HEK293 (cell line): ENCODE measurements at regions not wholly inside any gene's neighbourhood (a gene's known extent, or its start where the extent isn't known, plus 50 kb on each side); places are given as distances from the start of the nearest gene placed in this dataset.

Experiments
- CTCF ChIA-PET: fragments of 350-600 bp; formaldehyde crosslinking; extraction: SDS; loops from one replicate; lab custom pipeline; 2021; ENCODE audit warnings: antibody characterized with exemption; lab: Yijun Ruan, JAX
- POLR2A ChIA-PET: fragments of 300-600 bp; formaldehyde crosslinking; extraction: SDS; loops from one replicate; lab custom pipeline; 2020; ENCODE audit warnings: antibody characterized with exemption, inconsistent platforms; lab: Yijun Ruan, JAX
- H3K27ac ChIP-seq: fragments of 200-500 bp; sonication (Bioruptor generic); 2 replicates; pipeline ENCODE4 v1.5.1; 2014; ENCODE audit warnings: low read depth, low read length, control low read depth, inconsistent platforms; ENCODE audit errors: extremely low read depth
- H3K36me3 ChIP-seq, 2 experiments: fragments of 200-500 bp in 1 of 2; sonication (Bioruptor generic) in 1 of 2; 1 replicate in 1 of 2; 2 replicates in 1 of 2; pipeline ENCODE4 v1.5.1; 2014 to 2017; ENCODE audit warnings: inconsistent platforms in 2 of 2, low read length in 2 of 2; ENCODE audit not compliant: control insufficient read depth in 2 of 2, insufficient read depth in 1 of 2
- H3K4me1 ChIP-seq: fragments of 200-500 bp; sonication (Bioruptor generic); 2 replicates; pipeline ENCODE4 v1.5.1; 2014; ENCODE audit warnings: mild to moderate bottlenecking, low read length, inconsistent platforms; ENCODE audit not compliant: control insufficient read depth, insufficient read depth
- H3K4me3 ChIP-seq: 2 replicates; pipeline ENCODE4 v1.5.1; 2011; ENCODE audit warnings: low read depth, mild to moderate bottlenecking, control low read depth, low read length, moderate library complexity
- H3K9me3 ChIP-seq: fragments of 200-500 bp; sonication (Bioruptor generic); 2 replicates; pipeline ENCODE4 v1.5.1; 2014; ENCODE audit warnings: low read depth, low read length, inconsistent platforms; ENCODE audit not compliant: control insufficient read depth, insufficient read depth
- HOXA7 ChIP-seq: sonication (generic); formaldehyde crosslinking; IDR thresholded peaks from 2 replicates; pipeline ENCODE4 v1.8.1; 2022; ENCODE audit warnings: missing genetic modification reagents, borderline replicate concordance
- KLF16 ChIP-seq: fragments of 450-650 bp; formaldehyde crosslinking; IDR thresholded peaks from 2 replicates; pipeline ENCODE4 v1.5.1; 2017; ENCODE audit warnings: missing biosample characterization, missing genetic modification characterization
- KLF9 ChIP-seq: fragments of 450-650 bp; formaldehyde crosslinking; IDR thresholded peaks from 2 replicates; pipeline ENCODE4 v1.5.1; 2016; ENCODE audit warnings: missing biosample characterization, missing genetic modification characterization, low read depth
- MEIS1 ChIP-seq: sonication (generic); formaldehyde crosslinking; IDR thresholded peaks from 2 replicates; pipeline ENCODE4 v1.8.1; 2022; ENCODE audit warnings: missing genetic modification reagents, mild to moderate bottlenecking, borderline replicate concordance
- OSR2 ChIP-seq: fragments of 450-650 bp; formaldehyde crosslinking; IDR thresholded peaks from 2 replicates; pipeline ENCODE4 v1.5.1; 2016; ENCODE audit warnings: missing biosample characterization, missing genetic modification characterization
- REST ChIP-seq: fragments of 450-650 bp; formaldehyde crosslinking; IDR thresholded peaks from 2 replicates; pipeline ENCODE4 v1.5.1; 2016; ENCODE audit warnings: missing biosample characterization, missing genetic modification characterization
- SCRT1 ChIP-seq: fragments of 450-650 bp; formaldehyde crosslinking; IDR thresholded peaks from 2 replicates; pipeline ENCODE4 v1.5.1; 2016; ENCODE audit warnings: missing biosample characterization, missing genetic modification characterization, borderline replicate concordance
- ZBTB48 ChIP-seq: fragments of 450-650 bp; formaldehyde crosslinking; IDR thresholded peaks from 2 replicates; pipeline ENCODE4 v1.5.1; 2016; ENCODE audit warnings: missing biosample characterization, missing genetic modification characterization
- ZFP41 ChIP-seq: fragments of 450-650 bp; formaldehyde crosslinking; IDR thresholded peaks from 2 replicates; pipeline ENCODE4 v1.5.1; 2016; ENCODE audit warnings: missing biosample characterization, missing genetic modification characterization, borderline replicate concordance
- ZNF23 ChIP-seq: fragments of 450-650 bp; formaldehyde crosslinking; IDR thresholded peaks from 2 replicates; pipeline ENCODE4 v1.5.1; 2016; ENCODE audit warnings: missing biosample characterization, missing genetic modification characterization, borderline replicate concordance
- ZNF24 ChIP-seq: fragments of 450-650 bp; formaldehyde crosslinking; IDR thresholded peaks from 2 replicates; pipeline ENCODE4 v1.5.1; 2016; ENCODE audit warnings: missing biosample characterization, missing genetic modification characterization
- ZNF266 ChIP-seq: fragments of 450-650 bp; formaldehyde crosslinking; IDR thresholded peaks from 2 replicates; pipeline ENCODE4 v1.5.1; 2016; ENCODE audit warnings: missing biosample characterization, missing genetic modification characterization, low read depth
- ZNF302 ChIP-seq: fragments of 450-650 bp; formaldehyde crosslinking; IDR thresholded peaks from 2 replicates; pipeline ENCODE4 v1.5.1; 2016; ENCODE audit warnings: missing biosample characterization, missing genetic modification characterization, low read depth
- ZNF398 ChIP-seq: fragments of 450-650 bp; formaldehyde crosslinking; IDR thresholded peaks from 2 replicates; pipeline ENCODE4 v1.5.1; 2017; ENCODE audit warnings: missing biosample characterization, missing genetic modification characterization
- ZNF426 ChIP-seq: fragments of 450-650 bp; formaldehyde crosslinking; IDR thresholded peaks from 2 replicates; pipeline ENCODE4 v1.5.1; 2017; ENCODE audit warnings: missing biosample characterization, missing genetic modification characterization, mild to moderate bottlenecking, inconsistent platforms, moderate library complexity
- ZNF488 ChIP-seq: fragments of 450-650 bp; formaldehyde crosslinking; IDR thresholded peaks from 2 replicates; pipeline ENCODE4 v1.5.1; 2016; ENCODE audit warnings: missing biosample characterization, missing genetic modification characterization
- ZNF518A ChIP-seq: fragments of 450-650 bp; formaldehyde crosslinking; conservative IDR thresholded peaks from 2 replicates; pipeline ENCODE4 v1.5.1; 2016; ENCODE audit warnings: low read depth, missing biosample characterization, missing genetic modification characterization
- ZNF521 ChIP-seq: fragments of 450-650 bp; formaldehyde crosslinking; IDR thresholded peaks from 2 replicates; pipeline ENCODE4 v1.5.1; 2017; ENCODE audit warnings: missing biosample characterization, mild to moderate bottlenecking, missing genetic modification characterization
- ZNF561 ChIP-seq: fragments of 450-650 bp; IDR thresholded peaks from 2 replicates; pipeline ENCODE4 v1.5.1; 2018; ENCODE audit warnings: missing biosample characterization, missing genetic modification characterization, borderline replicate concordance
- ZNF768 ChIP-seq: fragments of 450-650 bp; formaldehyde crosslinking; IDR thresholded peaks from 2 replicates; pipeline ENCODE4 v1.5.1; 2018; ENCODE audit warnings: missing biosample characterization, mild to moderate bottlenecking, missing genetic modification characterization
- ZNF843 ChIP-seq: fragments of 450-650 bp; formaldehyde crosslinking; IDR thresholded peaks from 2 replicates; pipeline ENCODE4 v1.5.1; 2016; ENCODE audit warnings: missing biosample characterization, missing genetic modification characterization
- ZSCAN30 ChIP-seq: fragments of 450-650 bp; IDR thresholded peaks from 2 replicates; pipeline ENCODE4 v1.5.1; 2018; ENCODE audit warnings: missing biosample characterization, mild to moderate bottlenecking, missing genetic modification characterization, moderate library complexity

GRCh38 chr4:144318797-144319196 is 178.3 kb upstream of the GYPA start (continued):
- no peak for TF ChIP-seq ZNF518A (tag by site-specific recombination)
- TF ChIP-seq ZNF561 (tag by site-specific recombination): no peak

GRCh38 chr4:144336633-144337032 is 196.1 kb upstream of the GYPA start:
- CTCF ChIA-PET: interaction anchor here (0.5 kb wide), 1 partner anchor 284 kb away, joined by 5 read pairs; no protein-coding TSS in a partner anchor
- POLR2A ChIA-PET: no interaction called here

More at GRCh38 chr4:144336633-144337032, 196.1 kb upstream of the GYPA start:
- Histone ChIP-seq H3K4me3 (no peak overlapping the region), H3K9me3 (no peaks in the 10 kb centered on the region), H3K27ac (no peak overlapping the region), H3K4me1 (no peaks in the 10 kb centered on the region), H3K36me3 (no peaks in the 10 kb centered on the region)
- TF ChIP-seq ZNF768 (tag by site-specific recombination) (no peak), SCRT1 (tag by site-specific recombination) (no peak), ZBTB48 (no peak), ZNF521 (tag by site-specific recombination) (no peak), MEIS1 (CRISPR knock-in tag) (no peak), ZNF266 (tag by site-specific recombination) (no peak), KLF9 (tag by site-specific recombination) (no peak), HOXA7 (CRISPR knock-in tag) (no peak), ZNF24 (tag by site-specific recombination) (no peak), ZNF302 (tag by site-specific recombination) (no peak), ZFP41 (tag by site-specific recombination) (no peak), ZNF398 (tag by site-specific recombination) (no peak), REST (tag by site-specific recombination) (no peak), OSR2 (no peak), ZNF426 (tag by site-specific recombination) (no peak), ZSCAN30 (no peak), ZNF23 (no peak), KLF16 (tag by site-specific recombination) (no peak), ZNF488 (tag by site-specific recombination) (no peak), ZNF843 (tag by site-specific recombination) (no peak)
